Thyroid gland (tissue), 4 donors: ENCODE measurements at regions not wholly inside any gene's neighbourhood (a gene's known extent, or its start where the extent isn't known, plus 50 kb on each side); places are given as distances from the start of the nearest gene placed in this dataset.

Experiments
- DNase-seq, 2 donors: peaks; one replicate each; pipeline ENCODE4 v3.0.0-alpha.2; 2019
- H3K27ac ChIP-seq, 3 donors: fragments of 200-600 bp; sonication (generic); 1 replicate in 2 of 3; 2 replicates in 1 of 3; pipeline ENCODE4 v1.5.1; 2016 to 2019; ENCODE audit warnings: mild to moderate bottlenecking in 1 of 3, moderate library complexity in 1 of 3
- H3K27me3 ChIP-seq: fragments of 200-600 bp; sonication (generic); one replicate; pipeline ENCODE4 v1.5.1; 2019
- H3K36me3 ChIP-seq, 2 donors: fragments of 200-600 bp; sonication (generic); one replicate each; pipeline ENCODE4 v1.5.1; 2016 to 2019
- H3K4me1 ChIP-seq, 2 donors: fragments of 200-600 bp; sonication (generic); one replicate each; pipeline ENCODE4 v1.5.1; 2017 to 2019
- H3K4me3 ChIP-seq, 3 donors: fragments of 200-600 bp; sonication (generic); replicated peaks in 1 of 3; 1 replicate in 2 of 3; 2 replicates in 1 of 3; pipeline ENCODE4 v1.5.1; 2016; ENCODE audit warnings: mild to moderate bottlenecking in 1 of 3
- H3K9me3 ChIP-seq: fragments of 200-600 bp; sonication (generic); one replicate; pipeline ENCODE4 v1.5.1; 2017
- POLR2A ChIP-seq, 2 donors: fragments of 450-650 bp; IDR thresholded peaks; one replicate each; pipeline ENCODE4 v1.6.1; 2017; ENCODE audit warnings: antibody characterized with exemption in 2 of 2, mild to moderate bottlenecking in 2 of 2, moderate library complexity in 1 of 2
- WGBS, 2 donors: methylation state at CpG; one replicate each; pipeline ENCODE4 v1.1.5; 2017; 5-methylcytosine and 5-hydroxymethylcytosine counted together
- intact Hi-C: fragments of 100-400 bp; cut with DNase I; formaldehyde crosslinking; loops from one replicate; pipeline ENCODE4 v1.15.1; 2023
- TF ChIP-seq, protein P1 (sequence below), 6 experiments: fragments of 200-600 bp in 3 of 6; fragments of 450-650 bp in 3 of 6; sonication (generic) in 3 of 6; IDR thresholded peaks; one replicate each; pipeline ENCODE4 v1.5.1; 2016 to 2019; ENCODE audit warnings: antibody characterized with exemption in 6 of 6, mild to moderate bottlenecking in 2 of 6, inconsistent platforms in 1 of 6, moderate library complexity in 1 of 6

DNA sequence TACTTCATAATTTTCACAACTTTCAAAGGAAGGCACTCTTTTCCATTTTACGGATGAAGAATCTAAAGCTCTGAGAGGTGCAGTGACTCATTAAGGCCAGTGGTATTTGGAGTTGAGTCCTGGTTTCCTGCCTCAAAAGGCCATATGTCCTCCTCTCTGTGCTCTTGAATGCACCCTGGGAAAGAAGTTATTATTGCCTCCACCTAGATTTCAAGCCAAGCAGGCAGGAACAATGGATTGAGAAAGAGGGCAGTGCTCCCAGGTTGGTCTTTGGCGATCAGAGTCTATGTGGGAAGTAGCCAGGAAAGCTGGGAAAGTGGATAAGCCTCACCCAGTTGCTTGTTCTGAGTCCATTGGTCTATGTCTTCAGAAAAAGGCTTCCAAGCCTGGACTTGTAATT, 165.0 kb downstream of the MAFB start:
- no peaks in the 10 kb centered on the region for H3K27me3 ChIP-seq

DNA sequence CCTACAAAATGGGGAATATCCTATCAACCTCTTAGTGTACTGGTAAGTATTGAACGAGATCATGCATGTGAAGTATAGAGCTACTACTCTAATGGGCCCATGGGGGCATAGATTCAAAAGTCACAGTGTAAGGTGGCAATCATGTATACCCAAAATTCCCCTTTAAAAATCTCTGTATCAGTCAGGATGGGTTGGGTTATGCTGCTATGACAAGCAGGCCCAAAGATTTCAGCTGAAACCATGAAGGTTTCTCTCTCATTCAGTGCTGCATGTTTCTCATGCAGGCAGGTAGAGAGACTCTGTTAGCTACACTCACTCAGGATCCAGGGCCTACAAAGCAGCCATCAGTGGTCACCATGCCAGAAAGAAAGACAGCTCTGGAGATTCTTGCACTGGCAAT, 166.6 kb downstream of the MAFB start:
- H3K4me1 ChIP-seq, result no peaks in the 10 kb centered on the region
- no peaks in the 10 kb centered on the region for H3K36me3 ChIP-seq
- no peak overlapping the region for H3K4me3 ChIP-seq
- intact Hi-C loops, result no loop called here
- H3K9me3 ChIP-seq, result no peaks in the 10 kb centered on the region
- TF ChIP-seq, protein P1, sequence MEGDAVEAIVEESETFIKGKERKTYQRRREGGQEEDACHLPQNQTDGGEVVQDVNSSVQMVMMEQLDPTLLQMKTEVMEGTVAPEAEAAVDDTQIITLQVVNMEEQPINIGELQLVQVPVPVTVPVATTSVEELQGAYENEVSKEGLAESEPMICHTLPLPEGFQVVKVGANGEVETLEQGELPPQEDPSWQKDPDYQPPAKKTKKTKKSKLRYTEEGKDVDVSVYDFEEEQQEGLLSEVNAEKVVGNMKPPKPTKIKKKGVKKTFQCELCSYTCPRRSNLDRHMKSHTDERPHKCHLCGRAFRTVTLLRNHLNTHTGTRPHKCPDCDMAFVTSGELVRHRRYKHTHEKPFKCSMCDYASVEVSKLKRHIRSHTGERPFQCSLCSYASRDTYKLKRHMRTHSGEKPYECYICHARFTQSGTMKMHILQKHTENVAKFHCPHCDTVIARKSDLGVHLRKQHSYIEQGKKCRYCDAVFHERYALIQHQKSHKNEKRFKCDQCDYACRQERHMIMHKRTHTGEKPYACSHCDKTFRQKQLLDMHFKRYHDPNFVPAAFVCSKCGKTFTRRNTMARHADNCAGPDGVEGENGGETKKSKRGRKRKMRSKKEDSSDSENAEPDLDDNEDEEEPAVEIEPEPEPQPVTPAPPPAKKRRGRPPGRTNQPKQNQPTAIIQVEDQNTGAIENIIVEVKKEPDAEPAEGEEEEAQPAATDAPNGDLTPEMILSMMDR (IDR thresholded peaks at IDR 0.05), result no peak
- no peak for TF ChIP-seq POLR2A (IDR thresholded peaks at IDR 0.05)
- H3K27ac ChIP-seq, result no peak overlapping the region
- 93 to 94% methylated on average over 1 of the region's 1 CpG for WGBS, 2 donors
- no peaks in the 10 kb centered on the region for H3K27me3 ChIP-seq
- no peak for DNase-seq

More for the DNA sequence above, 165.0 kb downstream of the MAFB start:
- Histone ChIP-seq H3K27ac (no peak overlapping the region), H3K4me3 (no peak overlapping the region), H3K36me3 (no peaks in the 10 kb centered on the region), H3K4me1 (no peaks in the 10 kb centered on the region), H3K9me3 (no peaks in the 10 kb centered on the region)
- intact Hi-C loops, result no loop called here
- TF ChIP-seq POLR2A (IDR thresholded peaks at IDR 0.05), result no peak
- TF ChIP-seq, protein P1 (IDR thresholded peaks at IDR 0.05), result no peak
- WGBS, 2 donors, result 91 to 100% methylated on average over 2 of the region's 2 CpGs
- no peak for DNase-seq

DNA sequence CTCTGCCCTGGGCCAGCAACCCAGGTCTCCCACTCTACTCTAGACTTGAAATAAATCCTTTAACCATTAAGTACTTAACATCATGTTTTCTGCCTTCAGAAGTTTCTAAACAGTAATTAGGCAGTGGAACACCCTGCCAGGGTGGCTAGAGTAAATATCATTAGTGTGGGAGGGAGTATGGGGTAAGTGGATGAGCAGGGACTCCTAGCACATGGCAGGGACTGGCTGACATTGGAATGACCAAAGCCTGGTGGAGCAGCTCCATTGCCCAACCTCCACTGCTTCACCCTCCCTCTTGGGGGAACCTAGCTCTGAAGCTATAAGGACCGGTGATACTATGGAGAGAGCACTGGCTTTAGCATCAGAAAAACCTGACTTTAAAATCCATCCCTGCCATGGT, 167.1 kb downstream of the MAFB start:
- intact Hi-C loops, result no loop called here
- no peak overlapping the region for H3K27ac ChIP-seq
- no peaks in the 10 kb centered on the region for H3K27me3 ChIP-seq
- WGBS, 2 donors, result 90 to 100% methylated on average over 1 of the region's 1 CpG
- DNase-seq, result no peak
- H3K36me3 ChIP-seq, result no peaks in the 10 kb centered on the region
- H3K9me3 ChIP-seq, result no peaks in the 10 kb centered on the region
- H3K4me1 ChIP-seq, result no peaks in the 10 kb centered on the region
- H3K4me3 ChIP-seq, result no peak overlapping the region
- TF ChIP-seq POLR2A (IDR thresholded peaks at IDR 0.05), result no peak
- TF ChIP-seq, protein P1 (IDR thresholded peaks at IDR 0.05), result no peak

DNA sequence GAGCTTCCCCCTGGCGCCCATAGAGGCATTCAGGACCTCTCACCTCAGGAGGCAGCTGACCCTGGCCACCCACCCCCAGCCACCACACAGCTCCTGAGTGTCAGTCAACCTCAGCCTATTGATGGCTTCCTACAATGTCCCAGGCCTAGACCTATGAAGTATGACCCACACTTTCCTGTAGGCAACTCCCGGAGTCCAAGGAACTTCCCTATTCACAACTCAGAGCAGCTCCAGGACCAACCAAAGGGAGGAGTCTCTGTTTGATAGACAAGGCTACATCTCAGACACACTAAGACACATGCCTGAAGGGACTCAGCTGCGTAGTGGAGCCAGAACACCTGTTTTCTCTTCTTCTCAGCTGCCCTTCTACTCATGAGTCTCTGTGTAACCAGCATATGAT, 169.1 kb downstream of the MAFB start:
- Histone ChIP-seq H3K36me3 (no peaks in the 10 kb centered on the region), H3K27ac (no peak overlapping the region), H3K4me1 (no peaks in the 10 kb centered on the region), H3K27me3 (no peaks in the 10 kb centered on the region), H3K4me3 (no peak overlapping the region), H3K9me3 (no peaks in the 10 kb centered on the region)
- TF ChIP-seq POLR2A (IDR thresholded peaks at IDR 0.05), result no peak
- TF ChIP-seq, protein P1 (IDR thresholded peaks at IDR 0.05), result no peak
- WGBS, 2 donors, result 79 to 90% methylated on average over 3 of the region's 3 CpGs
- intact Hi-C loops, result no loop called here
- DNase-seq, result no peak

DNA sequence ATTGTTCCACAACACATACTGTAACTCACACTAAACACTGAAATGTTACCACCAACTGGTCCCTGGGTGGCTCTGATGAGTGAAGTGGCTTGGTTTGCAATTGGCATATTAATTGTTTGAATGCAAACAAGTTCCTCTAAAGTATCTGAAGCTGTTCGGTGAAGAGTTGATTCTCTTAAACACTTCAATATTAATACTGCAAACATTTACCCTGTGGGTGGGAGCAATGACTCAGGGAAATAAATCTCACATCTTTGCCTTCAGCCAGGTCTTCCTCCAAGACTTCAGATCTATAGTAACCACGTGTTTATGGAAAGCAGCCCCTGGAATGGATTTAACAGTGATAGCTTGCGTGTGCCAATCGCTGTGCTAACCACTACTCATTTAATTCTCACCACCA, 176.0 kb downstream of the MAFB start:
- no peaks in the 10 kb centered on the region for H3K36me3 ChIP-seq
- H3K9me3 ChIP-seq, result no peaks in the 10 kb centered on the region
- TF ChIP-seq, protein P1 (IDR thresholded peaks at IDR 0.05), result no peak
- no peak for TF ChIP-seq POLR2A (IDR thresholded peaks at IDR 0.05)
- WGBS, 2 donors, result 83 to 84% methylated on average over 4 of the region's 4 CpGs
- no peaks in the 10 kb centered on the region for H3K4me1 ChIP-seq
- no peaks in the 10 kb centered on the region for H3K27me3 ChIP-seq
- intact Hi-C loops, result no loop called here
- no peak overlapping the region for H3K27ac ChIP-seq
- no peak for DNase-seq
- no peak overlapping the region for H3K4me3 ChIP-seq
